MM.1S (cell line): ENCODE measurements at regions not wholly inside any gene's neighbourhood (a gene's known extent, or its start where the extent isn't known, plus 50 kb on each side); places are given as distances from the start of the nearest gene placed in this dataset.

Source experiments
- EZH2 ChIP-seq: fragments of 300-600 bp; sonication (generic); optimal IDR thresholded peaks from 2 replicates; pipeline ENCODE3; 2017; ENCODE audit warnings: low read depth, mild to moderate bottlenecking, antibody characterized with exemption, low read length, mixed read lengths
- TF ChIP-seq, protein P1 (sequence below): fragments of 300-600 bp; sonication (generic); IDR thresholded peaks from 2 replicates; pipeline ENCODE4 v1.5.1; 2016; ENCODE audit warnings: antibody characterized with exemption, low read length, mixed read lengths

GRCh38 chr12:105616971-105617540 is 286.6 kb downstream of the C12orf75 start:
- TF ChIP-seq, protein P1, sequence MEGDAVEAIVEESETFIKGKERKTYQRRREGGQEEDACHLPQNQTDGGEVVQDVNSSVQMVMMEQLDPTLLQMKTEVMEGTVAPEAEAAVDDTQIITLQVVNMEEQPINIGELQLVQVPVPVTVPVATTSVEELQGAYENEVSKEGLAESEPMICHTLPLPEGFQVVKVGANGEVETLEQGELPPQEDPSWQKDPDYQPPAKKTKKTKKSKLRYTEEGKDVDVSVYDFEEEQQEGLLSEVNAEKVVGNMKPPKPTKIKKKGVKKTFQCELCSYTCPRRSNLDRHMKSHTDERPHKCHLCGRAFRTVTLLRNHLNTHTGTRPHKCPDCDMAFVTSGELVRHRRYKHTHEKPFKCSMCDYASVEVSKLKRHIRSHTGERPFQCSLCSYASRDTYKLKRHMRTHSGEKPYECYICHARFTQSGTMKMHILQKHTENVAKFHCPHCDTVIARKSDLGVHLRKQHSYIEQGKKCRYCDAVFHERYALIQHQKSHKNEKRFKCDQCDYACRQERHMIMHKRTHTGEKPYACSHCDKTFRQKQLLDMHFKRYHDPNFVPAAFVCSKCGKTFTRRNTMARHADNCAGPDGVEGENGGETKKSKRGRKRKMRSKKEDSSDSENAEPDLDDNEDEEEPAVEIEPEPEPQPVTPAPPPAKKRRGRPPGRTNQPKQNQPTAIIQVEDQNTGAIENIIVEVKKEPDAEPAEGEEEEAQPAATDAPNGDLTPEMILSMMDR: no peak
- no peak for TF ChIP-seq EZH2
